GM12892 (cell line): ENCODE measurements at regions not wholly inside any gene's neighbourhood (a gene's known extent, or its start where the extent isn't known, plus 50 kb on each side); places are given as distances from the start of the nearest gene placed in this dataset.

ENCODE experiments used
- POLR2A ChIP-seq: IDR thresholded peaks from 2 replicates; pipeline ENCODE4 v1.6.1; 2011; ENCODE audit warnings: low read depth, low read length, control low read depth
- TAF1 ChIP-seq: IDR thresholded peaks from 2 replicates; pipeline ENCODE4 v1.6.1; 2011; ENCODE audit warnings: low read depth, mild to moderate bottlenecking, control low read depth, low read length, borderline replicate concordance

- TF ChIP-seq TAF1 (no peak), POLR2A (no peak)
Measured at GRCh38 chr18:45303026-45303425, 312.2 kb upstream of the SLC14A2 start.
